Testis (tissue), 2 donors: ENCODE measurements at regions not wholly inside any gene's neighbourhood (a gene's known extent, or its start where the extent isn't known, plus 50 kb on each side); places are given as distances from the start of the nearest gene placed in this dataset.

Source experiments
- DNase-seq: peaks from one replicate; pipeline ENCODE4 v3.0.0-alpha.2; 2019
- H3K27ac ChIP-seq, 2 donors: fragments of 200-600 bp; sonication (generic); one replicate each; pipeline ENCODE4 v1.5.1; 2019
- H3K27me3 ChIP-seq: fragments of 200-600 bp; sonication (generic); one replicate; pipeline ENCODE4 v1.5.1; 2019
- H3K36me3 ChIP-seq: fragments of 200-600 bp; sonication (generic); one replicate; pipeline ENCODE4 v1.5.1; 2017; ENCODE audit warnings: low read depth; ENCODE audit errors: missing control alignments
- H3K4me1 ChIP-seq: fragments of 200-600 bp; sonication (generic); one replicate; pipeline ENCODE4 v1.5.1; 2019
- H3K4me3 ChIP-seq, 2 donors: fragments of 200-600 bp; sonication (generic); one replicate each; pipeline ENCODE4 v1.5.1; 2017 to 2019
- H3K9me3 ChIP-seq: fragments of 200-600 bp; sonication (generic); one replicate; pipeline ENCODE4 v1.5.1; 2017
- POLR2A ChIP-seq: fragments of 450-650 bp; IDR thresholded peaks from one replicate; pipeline ENCODE4 v1.6.1; 2017; ENCODE audit warnings: antibody characterized with exemption, mild to moderate bottlenecking, moderate library complexity
- WGBS, 2 donors: methylation state at CpG; one replicate each; pipeline ENCODE4 v1.1.5; 2018; 5-methylcytosine and 5-hydroxymethylcytosine counted together
- intact Hi-C: fragments of 100-400 bp; cut with DNase I; formaldehyde crosslinking; loops from one replicate; pipeline ENCODE4 v1.15.1; 2023; ENCODE audit warnings: low total_unique reads
- TF ChIP-seq, protein P1 (sequence below), 3 experiments: fragments of 450-650 bp in 2 of 3; fragments of 200-600 bp in 1 of 3; sonication (generic) in 1 of 3; IDR thresholded peaks; one replicate each; pipeline ENCODE4 v1.5.1; 2016 to 2019; ENCODE audit warnings: antibody characterized with exemption in 3 of 3, mild to moderate bottlenecking in 2 of 3, moderate library complexity in 1 of 3

DNA sequence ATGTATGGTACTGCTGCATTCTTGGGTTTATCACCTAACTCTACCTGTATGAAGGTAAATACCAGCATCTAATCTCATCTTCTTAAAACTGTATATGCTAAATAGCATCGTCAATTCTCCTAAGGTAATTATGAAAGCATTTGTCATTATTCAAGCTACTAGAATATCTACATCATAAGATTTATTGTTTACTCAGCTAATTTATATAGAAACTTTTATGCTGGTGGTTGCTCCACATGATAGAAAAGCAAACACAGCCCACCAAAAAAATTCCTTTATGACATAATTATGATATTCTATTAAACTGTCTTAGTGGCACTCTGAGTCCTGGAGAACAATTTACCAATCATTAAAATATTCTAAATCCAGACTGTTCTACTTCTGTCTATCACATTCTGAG lies 1226.1 kb upstream of the NRXN1 start:
- intact Hi-C loops, result no loop called here
- no peak overlapping the region for H3K4me3 ChIP-seq

DNA sequence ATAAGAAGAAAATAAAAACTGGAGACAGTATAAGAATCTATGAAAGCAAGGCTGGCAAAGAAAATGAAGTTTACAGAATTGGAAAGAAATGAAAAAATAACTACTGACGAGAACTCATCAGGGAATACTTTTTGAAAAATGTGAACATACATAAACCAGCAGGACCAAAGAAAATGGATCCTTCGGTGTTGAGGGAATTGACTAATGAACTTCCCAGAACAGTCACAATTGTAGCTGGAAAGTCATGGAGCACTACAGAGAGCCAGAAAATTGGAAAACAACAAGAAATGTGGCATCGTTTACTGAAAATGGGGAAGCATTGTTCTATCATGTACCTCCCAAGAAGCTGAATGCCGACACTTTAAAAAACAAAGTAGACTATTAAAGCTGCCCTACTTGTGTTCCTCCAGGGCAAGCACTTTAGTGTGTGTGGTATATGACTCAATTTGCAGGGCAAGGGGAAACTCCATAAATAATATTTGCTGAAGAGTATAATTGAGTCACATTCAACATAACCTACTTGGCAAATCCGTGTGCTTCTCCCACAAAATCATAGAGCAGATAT lies 1221.6 kb upstream of the NRXN1 start:
- Histone ChIP-seq H3K4me3 (no peak overlapping the region), H3K4me1 (no peaks in the 10 kb centered on the region), H3K27ac (no peak overlapping the region), H3K27me3 (no peaks in the 10 kb centered on the region), H3K9me3 (no peaks in the 10 kb centered on the region), H3K36me3 (no peaks in the 10 kb centered on the region)
- WGBS, 2 donors, result 55 to 68% methylated on average over 5 of the region's 5 CpGs
- TF ChIP-seq, protein P1, sequence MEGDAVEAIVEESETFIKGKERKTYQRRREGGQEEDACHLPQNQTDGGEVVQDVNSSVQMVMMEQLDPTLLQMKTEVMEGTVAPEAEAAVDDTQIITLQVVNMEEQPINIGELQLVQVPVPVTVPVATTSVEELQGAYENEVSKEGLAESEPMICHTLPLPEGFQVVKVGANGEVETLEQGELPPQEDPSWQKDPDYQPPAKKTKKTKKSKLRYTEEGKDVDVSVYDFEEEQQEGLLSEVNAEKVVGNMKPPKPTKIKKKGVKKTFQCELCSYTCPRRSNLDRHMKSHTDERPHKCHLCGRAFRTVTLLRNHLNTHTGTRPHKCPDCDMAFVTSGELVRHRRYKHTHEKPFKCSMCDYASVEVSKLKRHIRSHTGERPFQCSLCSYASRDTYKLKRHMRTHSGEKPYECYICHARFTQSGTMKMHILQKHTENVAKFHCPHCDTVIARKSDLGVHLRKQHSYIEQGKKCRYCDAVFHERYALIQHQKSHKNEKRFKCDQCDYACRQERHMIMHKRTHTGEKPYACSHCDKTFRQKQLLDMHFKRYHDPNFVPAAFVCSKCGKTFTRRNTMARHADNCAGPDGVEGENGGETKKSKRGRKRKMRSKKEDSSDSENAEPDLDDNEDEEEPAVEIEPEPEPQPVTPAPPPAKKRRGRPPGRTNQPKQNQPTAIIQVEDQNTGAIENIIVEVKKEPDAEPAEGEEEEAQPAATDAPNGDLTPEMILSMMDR (IDR thresholded peaks at IDR 0.05), result no peak
- TF ChIP-seq POLR2A, result no peak
- DNase-seq, result no peak
- intact Hi-C loops, result no loop called here

More for the DNA sequence above, 1226.1 kb upstream of the NRXN1 start:
- H3K9me3 ChIP-seq, result no peaks in the 10 kb centered on the region
- H3K27me3 ChIP-seq, result no peaks in the 10 kb centered on the region
- 82 to 91% methylated on average over 1 of the region's 1 CpG for WGBS, 2 donors
- no peak overlapping the region for H3K27ac ChIP-seq
- no peaks in the 10 kb centered on the region for H3K36me3 ChIP-seq
- H3K4me1 ChIP-seq, result no peaks in the 10 kb centered on the region
- DNase-seq, result no peak
- TF ChIP-seq POLR2A, result no peak
- TF ChIP-seq, protein P1 (IDR thresholded peaks at IDR 0.05), result no peak

DNA sequence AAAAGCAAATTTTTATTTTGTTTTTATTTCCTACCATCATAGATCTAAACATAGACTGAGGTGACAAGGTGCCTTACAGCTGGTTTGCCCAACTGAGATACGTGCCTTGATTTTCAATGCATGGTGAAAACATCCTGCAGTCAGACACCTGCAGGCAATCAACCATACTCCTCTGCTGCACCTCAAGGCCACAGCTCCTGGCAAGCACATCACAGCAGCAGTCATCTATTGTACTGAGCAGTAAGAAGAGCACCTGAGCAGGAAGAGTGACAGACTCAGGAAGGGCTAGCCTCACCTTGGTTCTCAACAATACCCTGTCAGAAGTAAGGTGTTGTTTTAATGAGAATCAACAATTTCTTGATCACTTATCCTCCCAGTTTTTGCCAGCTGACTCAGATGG lies 1206.8 kb upstream of the NRXN1 start:
- Histone ChIP-seq H3K36me3 (no peaks in the 10 kb centered on the region), H3K27me3 (no peaks in the 10 kb centered on the region), H3K4me1 (no peaks in the 10 kb centered on the region), H3K4me3 (no peak overlapping the region), H3K9me3 (no peaks in the 10 kb centered on the region), H3K27ac (no peak overlapping the region)
- intact Hi-C loops, result no loop called here
- no peak for DNase-seq
- TF ChIP-seq, protein P1 (IDR thresholded peaks at IDR 0.05), result no peak
- no peak for TF ChIP-seq POLR2A
- WGBS, 2 donors, result 57 to 62% methylated on average over 1 of the region's 1 CpG

DNA sequence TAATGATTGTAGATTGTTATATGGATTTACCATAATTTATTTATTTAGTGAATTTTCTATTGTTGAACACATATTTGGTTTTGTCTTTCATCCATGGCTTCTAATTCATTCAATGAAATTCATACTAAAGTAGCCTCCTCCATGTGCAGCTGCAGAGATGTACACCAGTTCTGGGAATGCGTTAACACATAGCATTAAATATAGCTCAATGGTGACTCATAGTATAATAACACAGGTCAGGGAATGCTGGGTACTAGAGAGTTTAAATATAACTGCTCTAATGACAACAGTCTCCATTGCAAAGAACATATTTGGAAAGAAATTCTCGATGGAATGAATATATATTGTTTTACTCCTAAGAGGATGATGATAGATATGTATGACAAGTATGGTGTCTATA lies 1190.2 kb upstream of the NRXN1 start:
- H3K4me1 ChIP-seq, result no peaks in the 10 kb centered on the region
- H3K9me3 ChIP-seq, result no peaks in the 10 kb centered on the region
- H3K27ac ChIP-seq, result no peak overlapping the region
- no peak overlapping the region for H3K4me3 ChIP-seq
- TF ChIP-seq, protein P1 (IDR thresholded peaks at IDR 0.05), result no peak
- no peak for TF ChIP-seq POLR2A
- no peaks in the 10 kb centered on the region for H3K27me3 ChIP-seq
- H3K36me3 ChIP-seq, result no peaks in the 10 kb centered on the region
- intact Hi-C loops, result no loop called here
- no peak for DNase-seq
- WGBS, 2 donors, result 88 to 91% methylated on average over 2 of the region's 2 CpGs

DNA sequence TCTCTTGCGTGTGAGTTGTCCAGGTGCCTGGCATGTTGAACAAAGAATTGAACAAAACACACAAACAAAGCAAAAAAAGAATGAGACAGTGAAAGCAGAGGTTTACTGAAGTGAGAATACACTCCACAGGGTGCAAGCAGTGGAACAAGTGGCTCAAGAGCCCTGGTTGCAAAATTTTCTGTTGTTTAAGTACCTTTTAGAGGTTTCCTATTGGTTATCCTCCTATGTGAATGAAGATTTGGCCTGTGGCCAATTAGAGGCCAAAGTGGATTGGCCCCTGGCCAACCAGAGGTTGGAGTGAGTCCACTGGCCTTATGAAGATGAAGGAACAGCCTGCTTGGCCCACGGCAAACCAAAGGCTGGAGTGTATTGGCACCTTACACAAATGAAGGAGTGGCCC lies 1188.5 kb upstream of the NRXN1 start:
- TF ChIP-seq, protein P1 (IDR thresholded peaks at IDR 0.05), result no peak
- no peak for TF ChIP-seq POLR2A
- WGBS, 2 donors, result 85 to 86% methylated on average over 2 of the region's 2 CpGs

More for the DNA sequence above, 1188.5 kb upstream of the NRXN1 start:
- Histone ChIP-seq H3K4me1 (no peaks in the 10 kb centered on the region), H3K4me3 (no peak overlapping the region), H3K27me3 (no peaks in the 10 kb centered on the region), H3K9me3 (no peaks in the 10 kb centered on the region), H3K36me3 (no peaks in the 10 kb centered on the region), H3K27ac (no peak overlapping the region)
- DNase-seq, result no peak
- intact Hi-C loops, result no loop called here
